Activated CD8-positive, alpha-beta memory T cell treated with anti-CD3 and anti-CD28 coated beads, Interleukin-2, amount 50 U/mL, for 24 hours (primary cell): ENCODE measurements at regions not wholly inside any gene's neighbourhood (a gene's known extent, or its start where the extent isn't known, plus 50 kb on each side); places are given as distances from the start of the nearest gene placed in this dataset.

Experiments used
- DNase-seq: peaks from one replicate; pipeline ENCODE4 v3.0.0-alpha.2; 2020; ENCODE audit errors: extremely low read depth

DNA sequence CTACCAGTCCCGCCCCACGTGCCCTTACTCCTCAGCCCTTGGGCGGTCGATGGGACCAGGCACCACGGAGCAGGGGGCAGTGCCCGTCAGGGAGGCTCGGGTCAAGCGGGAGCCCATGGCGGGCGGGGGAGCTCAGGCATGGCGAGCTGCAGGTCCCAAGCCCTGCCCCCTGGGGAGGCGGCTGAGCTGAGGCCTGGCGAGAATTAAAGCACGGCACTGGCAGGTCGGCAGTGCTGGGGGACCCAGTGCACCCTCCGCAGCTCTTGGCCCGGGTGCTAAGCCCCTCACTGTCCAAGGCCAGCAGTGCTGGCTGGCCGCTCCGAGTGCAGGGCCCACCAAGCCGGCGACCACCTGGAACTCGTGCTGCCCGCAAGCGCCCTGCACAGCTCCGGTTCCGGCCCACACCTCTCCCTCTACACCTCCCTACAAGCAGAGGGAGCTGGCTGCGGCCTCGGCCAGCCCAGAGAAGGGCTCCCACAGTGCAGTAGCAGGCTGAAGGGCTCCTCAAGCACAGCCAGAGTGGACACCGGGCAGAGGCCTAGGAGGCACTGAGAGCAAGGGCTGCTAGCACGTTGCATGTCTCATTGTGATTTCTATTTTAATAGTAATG is 166.8 kb upstream of the FMN2 start:
- no peak for DNase-seq

DNA sequence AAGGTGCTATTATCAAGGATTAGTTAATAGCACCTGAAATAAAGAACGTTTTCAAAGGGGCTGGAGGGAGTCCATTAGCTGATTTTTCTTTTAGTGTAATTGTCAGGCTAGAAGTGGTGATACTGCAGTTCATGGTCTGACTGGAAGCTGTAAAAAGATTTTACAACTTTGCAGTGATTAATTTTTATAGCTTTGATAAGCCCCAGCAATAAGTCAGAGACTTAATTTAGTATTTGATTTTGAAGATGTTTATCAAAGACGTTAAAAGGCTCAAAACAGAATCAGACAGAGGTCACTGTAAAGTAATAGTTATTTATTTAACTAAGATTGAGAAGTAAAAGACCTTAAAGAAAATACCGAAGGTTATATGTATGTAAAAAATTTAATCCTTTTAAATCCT is 165.5 kb upstream of the FMN2 start:
- DNase-seq, result no peak

DNA sequence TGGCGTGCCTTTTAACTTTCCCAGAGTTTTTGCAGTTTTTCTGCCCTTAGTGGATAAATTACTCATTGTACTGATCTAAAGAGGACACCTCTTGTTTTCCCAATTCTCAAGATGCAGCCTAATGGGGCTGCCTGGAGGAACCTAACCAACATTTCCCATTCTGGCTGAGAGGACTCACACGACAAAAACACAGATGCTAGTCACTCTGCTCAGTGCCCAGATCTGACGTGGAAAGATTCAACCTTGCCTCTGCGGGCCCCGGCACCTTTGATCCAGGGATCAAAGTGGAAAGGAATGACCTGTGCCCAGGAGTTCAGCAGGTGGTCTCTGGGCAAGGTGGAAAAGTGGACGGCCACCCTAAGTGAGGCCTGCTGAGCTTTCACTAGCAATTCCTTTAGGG is 162.4 kb upstream of the FMN2 start:
- no peak for DNase-seq

DNA sequence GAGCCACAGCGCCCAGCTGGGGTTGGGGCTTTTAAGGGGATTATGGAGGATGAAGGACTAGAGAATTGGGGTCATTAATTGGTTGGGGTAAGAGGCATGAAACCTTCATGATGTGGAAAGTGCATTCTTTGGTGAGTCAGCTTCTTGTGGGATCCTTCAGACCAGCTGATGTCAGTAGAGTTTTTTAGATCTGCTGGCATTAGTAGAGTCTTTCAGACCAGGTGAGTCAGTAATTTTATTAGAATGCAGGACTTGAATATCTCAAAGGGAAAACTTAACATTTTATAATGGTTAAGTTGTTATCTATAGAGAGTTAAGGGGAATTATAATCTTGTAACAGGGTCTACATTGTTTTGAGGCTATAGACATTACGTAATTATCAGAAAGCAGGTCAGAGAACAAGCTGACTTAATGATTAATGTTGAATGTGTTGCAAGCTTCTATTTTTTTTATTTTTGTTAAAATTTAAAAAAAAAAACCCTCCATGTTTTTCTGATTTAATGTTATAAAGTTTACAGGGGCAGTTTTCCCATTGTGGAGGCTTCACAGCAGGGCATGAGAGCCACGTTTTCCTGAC is 160.9 kb upstream of the FMN2 start:
- DNase-seq, result no peak

DNA sequence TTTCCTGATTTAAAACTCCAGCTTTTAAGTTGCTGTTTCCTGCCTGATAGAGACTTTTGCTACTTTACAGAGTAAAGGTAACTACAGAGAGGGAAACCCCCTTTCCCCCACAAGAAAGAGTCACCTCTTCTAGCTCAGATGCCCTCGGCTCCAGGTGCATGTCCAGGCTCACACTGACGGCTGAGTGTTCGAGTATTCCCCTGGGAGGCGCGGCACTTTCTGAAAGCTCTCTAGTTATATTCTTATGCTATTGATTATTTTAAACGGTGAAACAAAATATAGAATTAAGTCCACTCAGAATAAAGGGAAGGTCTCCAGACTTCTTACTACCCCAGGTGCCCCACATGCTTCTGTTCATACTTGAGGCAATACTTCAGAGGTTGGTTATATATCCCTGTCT is 160.3 kb upstream of the FMN2 start:
- DNase-seq, result no peak

DNA sequence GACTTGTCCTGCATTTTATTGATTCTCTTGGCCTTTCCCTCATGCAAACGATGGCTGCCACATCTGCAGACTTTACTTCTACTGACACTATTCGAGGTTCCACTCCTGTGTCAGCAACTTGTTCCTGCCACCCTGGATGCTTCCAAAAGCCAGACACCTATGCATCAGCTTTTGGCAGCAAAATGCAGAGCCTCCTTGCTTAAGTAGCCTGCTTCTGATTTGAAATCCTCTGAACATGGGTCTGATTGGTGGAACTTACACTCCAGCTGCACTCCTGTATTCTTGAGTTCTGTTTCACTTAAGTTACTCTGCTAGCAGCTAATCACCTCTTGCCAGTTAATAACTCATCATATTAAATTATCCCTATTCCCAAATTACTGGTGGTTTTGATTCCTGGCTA is 152.1 kb upstream of the FMN2 start:
- DNase-seq, result no peak

DNA sequence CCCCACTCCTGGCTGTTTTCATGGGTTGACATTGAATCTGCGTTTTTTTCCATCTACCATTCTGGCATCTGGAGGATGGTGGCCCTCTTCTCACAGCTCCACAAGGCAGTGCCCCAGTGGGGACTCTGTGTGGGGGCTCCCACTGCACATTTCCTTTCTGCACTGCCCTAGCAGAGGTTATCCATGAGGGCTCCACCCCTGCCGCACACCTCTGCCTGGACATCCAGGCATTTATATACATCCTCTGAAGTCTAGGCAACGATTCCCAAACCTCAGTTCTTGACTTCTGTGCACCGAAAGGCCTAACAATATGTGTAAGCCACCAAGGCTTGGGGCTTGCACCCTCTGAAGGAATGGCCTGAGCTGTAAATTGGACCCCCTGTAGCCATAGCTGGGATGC is 147.9 kb upstream of the FMN2 start:
- DNase-seq, result no peak

DNA sequence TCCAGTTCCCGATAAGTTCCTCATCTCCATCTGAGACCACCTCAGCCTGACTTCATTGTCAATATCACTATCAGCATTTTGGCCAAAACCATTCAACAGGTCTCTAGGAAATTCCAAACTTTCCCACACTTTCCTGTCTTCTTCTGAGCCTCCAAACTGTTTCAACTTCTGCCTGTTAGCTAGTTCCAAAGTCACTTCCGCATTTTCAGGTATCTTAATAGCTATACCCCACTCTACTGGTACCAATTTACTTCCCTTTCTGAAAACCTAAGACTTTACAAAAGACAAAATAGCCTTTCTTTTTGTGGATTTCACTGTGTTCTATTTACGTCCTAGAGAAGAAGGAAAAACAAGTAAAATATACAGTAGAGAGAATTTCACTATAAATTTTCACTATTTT is 147.0 kb upstream of the FMN2 start:
- DNase-seq, result no peak

DNA sequence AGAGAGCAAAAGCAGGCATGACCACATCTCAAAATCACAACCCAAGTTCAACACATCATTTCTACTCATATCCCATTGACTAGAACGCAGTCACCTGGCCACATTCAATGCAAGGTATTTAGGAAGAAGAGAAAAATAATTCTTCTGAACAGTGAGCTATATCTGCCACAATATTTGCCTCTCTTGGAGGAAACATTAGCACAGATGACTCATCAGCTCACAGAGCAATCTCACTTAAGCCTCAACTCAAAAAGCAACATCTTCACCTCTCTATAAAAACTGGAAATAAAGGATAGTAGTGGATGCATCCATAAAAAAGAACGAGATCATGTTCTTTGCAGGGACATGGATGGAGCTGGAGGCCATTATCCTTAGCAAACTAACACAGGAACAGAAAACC is 143.9 kb upstream of the FMN2 start:
- no peak for DNase-seq

DNA sequence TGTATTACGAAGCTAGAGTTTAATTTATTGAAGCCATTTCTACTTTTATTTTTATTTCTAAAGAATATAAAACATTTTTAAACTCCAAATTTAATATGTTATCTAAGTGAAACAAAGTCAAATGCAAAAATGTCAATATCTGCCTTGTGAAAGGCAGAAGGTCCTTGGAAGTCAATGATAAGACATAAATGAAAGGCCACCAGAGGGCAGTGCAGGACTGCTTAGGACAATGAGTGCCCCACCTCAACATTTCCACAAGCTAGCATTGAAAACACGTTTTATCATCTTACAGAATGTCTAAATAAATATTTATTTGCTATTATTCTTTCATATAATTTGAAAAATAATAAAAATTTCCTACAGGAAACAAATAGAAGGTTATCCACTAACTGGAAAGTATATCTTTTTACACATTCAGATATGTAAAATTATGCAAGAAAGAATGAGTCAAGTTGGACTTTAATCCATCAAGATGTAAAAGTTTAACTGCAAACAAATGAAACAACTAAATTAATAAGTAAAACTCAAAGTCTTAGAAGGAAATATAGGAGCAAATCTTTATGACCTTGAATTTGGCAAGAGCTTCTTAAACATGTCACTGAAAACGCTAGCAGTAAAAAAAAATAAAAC is 140.1 kb upstream of the FMN2 start:
- DNase-seq, result no peak

DNA sequence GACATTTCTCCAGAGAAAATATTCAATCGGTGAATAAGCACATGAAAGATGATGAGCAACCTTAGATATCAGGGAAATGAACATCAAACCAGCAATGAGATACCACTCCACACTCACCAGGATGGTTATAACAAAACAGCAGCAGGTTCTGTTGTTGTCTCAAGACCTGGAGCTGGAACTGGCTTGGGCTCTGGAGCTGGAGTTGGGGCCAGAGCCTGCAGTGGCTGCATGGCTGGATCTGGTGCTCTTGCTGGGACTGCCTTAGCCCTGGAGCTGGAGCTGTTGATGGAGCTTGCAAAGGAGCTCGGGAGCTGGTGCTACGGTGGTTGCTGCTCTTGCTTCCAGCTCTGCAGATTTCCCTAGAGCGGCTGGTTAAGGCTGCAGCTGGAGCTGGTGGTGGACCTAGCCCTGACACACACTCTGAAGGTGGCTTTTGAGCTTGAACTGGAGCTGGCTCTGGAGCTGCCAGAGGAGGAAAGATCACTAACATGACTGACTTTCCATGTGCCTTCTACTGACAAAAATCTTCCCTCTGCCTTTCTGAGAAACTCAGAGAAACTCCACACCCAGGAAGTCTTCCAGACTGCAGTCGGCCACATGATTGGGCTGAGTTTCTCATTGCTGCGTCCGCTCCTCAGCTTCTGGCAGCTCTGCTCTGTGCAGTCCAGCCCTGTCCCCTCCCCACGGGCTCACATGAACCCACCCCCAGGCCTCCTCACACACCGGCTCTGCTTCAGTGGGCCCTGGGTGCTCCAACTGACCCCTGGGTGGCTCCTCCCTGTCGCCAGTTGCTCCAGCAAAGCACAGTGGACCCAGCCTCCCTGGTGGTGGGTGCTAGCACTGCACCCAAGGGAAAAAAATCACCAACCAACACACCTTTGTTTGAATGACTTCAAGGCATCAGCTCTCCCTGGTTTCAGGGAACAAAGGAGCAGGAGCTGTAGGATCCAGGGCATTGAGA is 139.1 kb upstream of the FMN2 start:
- no peak for DNase-seq

DNA sequence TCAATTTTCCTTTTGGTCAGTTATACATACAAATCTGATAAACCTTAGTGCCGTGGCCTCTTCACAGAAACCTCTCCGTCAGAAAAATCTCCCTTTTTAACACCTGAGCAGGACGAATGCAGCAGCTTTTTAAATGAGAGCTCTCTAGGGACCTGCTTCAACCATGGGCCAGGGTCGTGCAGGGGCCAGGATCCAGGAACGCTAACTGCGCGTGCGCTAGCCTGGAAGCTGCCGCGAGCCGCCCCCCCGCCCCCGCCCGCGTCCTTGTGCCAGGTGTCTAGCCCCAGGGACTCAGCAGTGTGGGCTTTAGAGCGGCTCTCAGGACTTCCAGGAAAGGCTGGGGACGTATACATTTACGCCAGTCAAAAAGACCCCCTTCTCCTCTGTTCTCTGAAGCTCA is 136.8 kb upstream of the FMN2 start:
- no peak for DNase-seq

DNA sequence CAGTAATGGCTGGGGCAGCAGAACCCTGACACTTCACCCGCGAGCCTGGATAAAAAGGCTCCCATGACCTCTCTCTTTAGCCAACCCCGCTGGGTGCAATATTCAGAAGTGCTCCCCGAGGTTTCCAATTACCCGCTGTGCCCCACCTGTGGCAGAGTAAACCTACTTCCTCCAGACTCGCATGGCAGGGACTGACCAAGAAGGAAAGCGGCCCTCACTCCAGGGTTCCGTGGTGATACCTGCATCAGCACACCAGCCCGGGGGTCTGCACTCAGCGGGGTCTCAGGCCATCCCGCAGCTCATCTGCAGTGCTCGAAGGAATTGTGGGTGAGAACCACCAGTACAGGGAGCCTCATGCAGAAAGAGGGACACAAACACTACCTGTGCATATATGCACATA is 136.3 kb upstream of the FMN2 start:
- no peak for DNase-seq

DNA sequence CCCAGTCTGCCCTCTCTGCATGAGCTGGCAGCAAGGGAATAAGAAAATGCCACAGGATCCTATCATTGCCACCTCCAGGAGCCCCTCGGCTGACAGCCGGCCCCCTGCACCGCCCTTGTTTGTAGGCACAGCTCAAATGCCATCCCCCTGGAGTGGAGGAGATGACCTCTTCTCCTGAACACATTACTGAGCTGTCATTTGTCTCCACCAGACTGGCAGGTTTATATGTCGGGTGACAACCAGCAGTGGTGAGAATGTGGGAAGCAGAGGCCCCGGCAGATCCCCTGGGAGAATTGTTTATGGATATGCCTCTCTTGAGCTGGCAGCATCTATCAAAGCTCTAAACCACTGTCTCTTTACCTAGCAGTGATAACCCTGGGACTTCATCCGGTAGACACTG is 135.4 kb upstream of the FMN2 start:
- DNase-seq, result no peak

DNA sequence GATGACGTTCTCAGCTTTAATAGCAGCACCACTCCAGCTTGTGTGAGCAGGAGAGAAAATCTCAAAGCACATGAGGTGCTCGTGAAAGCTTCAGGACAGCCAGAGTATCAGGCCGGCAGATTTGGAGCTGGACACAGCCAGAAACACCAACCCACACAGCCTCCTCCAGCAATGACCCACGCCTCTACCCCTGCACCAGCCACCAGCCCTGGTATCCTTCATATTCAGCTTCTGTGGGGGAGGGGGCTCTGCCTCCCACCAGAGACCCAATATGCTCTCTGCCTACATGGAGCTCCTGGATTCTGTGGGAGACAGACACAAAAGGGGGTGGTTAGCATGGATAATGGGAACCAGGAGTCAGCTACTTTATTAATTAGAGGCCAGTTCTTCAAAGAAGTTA is 133.6 kb upstream of the FMN2 start:
- no peak for DNase-seq

DNA sequence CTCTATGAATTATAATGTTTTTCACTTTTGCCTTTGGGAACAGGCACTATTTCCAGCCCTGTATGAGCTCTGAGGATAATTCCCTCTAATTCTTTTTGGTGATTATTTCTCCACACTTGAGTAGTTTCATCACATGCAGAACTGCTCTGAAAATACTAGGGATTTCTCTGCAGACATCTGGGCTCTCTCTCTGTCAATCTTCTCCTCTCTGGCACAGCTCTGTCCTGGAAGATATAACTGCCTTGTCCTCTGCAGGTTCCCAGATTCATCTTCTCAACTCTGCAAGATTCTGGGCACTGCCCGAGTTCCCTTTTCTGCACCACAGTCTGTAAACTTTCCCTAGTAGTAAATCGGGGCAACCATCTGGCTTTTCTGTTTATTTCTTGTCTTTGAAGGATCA is 131.3 kb upstream of the FMN2 start:
- no peak for DNase-seq

DNA sequence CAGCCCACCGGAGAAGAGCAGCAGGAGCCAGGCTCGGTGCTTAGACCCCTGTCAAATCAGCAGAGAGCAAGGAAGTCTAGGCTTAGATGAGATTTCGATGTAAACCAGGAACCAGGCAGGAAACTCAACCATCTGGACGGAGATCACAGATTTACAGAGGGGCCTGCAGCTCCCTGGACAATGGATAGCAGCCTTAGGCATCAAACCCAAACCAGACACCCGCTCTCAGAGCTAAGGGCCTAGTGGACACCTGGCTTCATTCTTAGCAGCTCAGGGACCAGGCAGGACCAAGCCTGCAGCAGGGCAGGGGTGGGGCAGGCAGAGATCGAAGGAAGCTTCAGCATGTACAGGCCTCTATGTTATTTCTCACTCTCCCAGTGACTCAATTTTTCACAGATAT is 127.8 kb upstream of the FMN2 start:
- no peak for DNase-seq

DNA sequence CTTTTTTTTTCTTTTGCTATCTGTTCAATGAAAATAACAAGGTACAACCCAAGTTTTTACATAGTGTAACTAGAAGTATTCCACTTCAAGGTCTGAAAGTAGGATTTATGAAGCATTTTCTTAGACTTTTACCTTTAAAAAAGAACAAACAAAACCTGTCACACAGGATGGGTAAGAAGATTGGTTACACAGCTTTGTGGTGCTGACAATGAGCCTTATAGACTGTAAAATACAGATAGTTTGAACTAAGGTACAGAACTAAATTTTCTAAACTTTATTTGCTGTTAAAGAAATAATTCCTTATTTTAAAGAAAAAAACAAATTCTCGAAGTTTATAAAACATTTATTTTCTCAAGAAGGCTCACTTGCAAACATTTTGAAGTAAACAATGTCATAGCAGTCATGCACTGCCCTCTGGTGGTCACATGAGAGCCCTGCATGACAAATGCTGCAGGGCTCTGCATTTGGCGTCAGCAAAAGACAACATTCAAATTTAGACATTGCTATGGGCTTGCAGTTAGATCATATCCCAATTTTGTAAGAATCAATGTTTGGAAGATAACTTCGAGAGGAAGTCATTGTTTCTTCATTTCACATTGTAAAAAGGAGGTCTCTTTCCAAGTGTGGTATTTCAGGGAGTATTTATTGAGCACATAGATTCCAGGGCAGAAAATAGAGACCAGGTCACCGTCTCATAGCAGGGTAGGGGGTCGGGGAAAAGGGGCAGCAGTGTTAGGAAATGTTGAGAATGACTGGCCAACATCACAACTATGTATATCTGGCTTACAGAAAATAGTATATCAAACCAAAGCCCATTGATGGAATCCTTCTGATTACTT is 115.3 kb upstream of the FMN2 start:
- DNase-seq, result no peak

DNA sequence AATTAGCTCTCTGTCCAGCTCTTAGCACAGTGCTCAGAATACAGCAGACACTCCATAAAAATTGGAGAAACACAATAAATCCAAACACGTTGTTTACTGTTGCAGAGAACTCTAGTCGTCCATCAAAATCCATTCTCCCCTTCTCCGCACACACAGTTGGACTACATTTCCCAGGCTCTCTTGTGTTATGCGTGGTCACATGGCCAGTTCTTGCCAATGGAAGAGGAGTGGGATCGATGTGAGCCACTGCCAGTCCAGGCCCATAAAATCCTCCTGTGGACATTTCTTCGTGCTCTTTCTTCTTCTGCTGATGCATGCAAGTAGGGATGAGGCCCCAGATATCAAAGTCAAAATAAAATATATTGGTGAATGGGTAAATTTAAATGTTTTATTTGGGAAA is 114.3 kb upstream of the FMN2 start:
- DNase-seq, result no peak

DNA sequence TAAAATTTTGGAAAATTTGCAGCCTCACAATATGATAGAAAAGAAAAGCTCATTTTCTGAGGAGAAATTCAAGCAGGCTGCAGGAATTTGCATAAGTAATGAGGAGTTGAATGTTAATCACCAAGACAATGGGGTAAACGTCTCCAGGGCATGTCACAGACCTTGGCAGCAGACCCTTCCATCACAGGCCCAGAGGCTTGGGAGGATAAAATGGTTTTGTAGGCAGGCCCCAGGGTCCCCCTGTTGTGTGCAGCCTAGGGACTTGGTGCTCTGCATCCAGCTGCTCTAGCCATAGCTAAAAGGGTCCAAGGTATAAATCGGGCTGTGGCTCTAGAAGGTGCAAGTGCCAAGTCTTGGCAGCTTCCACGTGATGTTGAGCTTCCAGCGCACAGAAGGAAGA is 112.2 kb upstream of the FMN2 start:
- no peak for DNase-seq

DNA sequence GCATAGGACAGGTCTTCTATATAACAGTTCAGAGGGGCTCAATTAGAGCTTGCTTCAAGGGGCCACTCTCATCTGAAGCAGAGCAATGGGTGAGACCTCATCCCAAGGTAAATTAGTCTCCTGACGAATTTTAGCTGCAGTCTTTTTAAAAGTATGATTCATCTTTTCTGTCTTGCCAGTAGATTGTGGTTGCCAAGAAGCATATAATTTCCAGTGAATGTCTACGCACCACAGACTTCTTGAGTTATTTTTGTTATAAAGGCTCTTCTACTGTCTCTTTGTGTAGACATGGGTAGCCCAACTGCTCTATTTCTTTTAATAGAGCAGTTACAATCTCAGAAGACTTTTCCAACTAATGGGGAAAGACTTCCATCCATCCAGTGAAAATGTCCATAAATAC is 108.9 kb upstream of the FMN2 start:
- DNase-seq, result no peak

DNA sequence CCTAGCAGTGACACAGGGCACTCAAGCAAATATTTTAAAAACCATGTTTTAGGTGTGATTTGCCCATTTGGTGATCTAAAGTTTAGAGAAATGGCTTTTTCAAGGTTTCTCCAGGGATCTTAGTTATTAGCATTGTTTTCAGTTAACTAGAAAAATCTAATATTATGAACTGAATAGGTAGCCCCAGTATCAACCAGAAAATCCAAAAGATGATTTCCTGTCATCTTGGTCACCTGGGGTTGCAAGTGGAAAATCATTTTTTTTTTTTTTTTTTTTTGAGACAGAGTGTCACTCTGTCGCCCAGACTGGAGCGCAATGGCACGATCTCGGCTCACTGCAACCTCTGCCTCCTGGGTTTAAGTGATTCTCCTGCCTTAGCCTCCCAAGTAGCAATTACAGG is 106.6 kb upstream of the FMN2 start:
- DNase-seq, result no peak
